ENCODE measurements at regions not wholly inside any gene's neighbourhood (a gene's known extent, or its start where the extent isn't known, plus 50 kb on each side); places are given as distances from the start of the nearest gene placed in this dataset.

GRCh38 chr2:18940184-18940583, 350.8 kb upstream of the NT5C1B start:
- TF ChIP-seq CTCF (IDR thresholded peaks at IDR 0.05) (no peak), POLR2A (IDR thresholded peaks at IDR 0.05) (no peak)

Data from upper lobe of left lung (tissue), 4 donors.